Neural cell (in vitro differentiated cells): ENCODE measurements at regions not wholly inside any gene's neighbourhood (a gene's known extent, or its start where the extent isn't known, plus 50 kb on each side); places are given as distances from the start of the nearest gene placed in this dataset.

ENCODE experiments used
- H2AFZ ChIP-seq: fragments of 200-600, 300-800 bp; sonication (generic), shearing (Covaris generic); 2 replicates; pipeline ENCODE4 v1.6.0; 2014; ENCODE audit warnings: low read depth, mild to moderate bottlenecking, antibody characterized with exemption, low read length, moderate library complexity
- H3F3A ChIP-seq: fragments of 200-600 bp; shearing (Covaris generic); 2 replicates; pipeline ENCODE4 v1.6.1; 2016; ENCODE audit warnings: mild to moderate bottlenecking, moderate library complexity, mixed read lengths, antibody characterized with exemption, low read length; ENCODE audit not compliant: insufficient read depth, poor library complexity, severe bottlenecking
- H3K27ac ChIP-seq: fragments of 200-600, 300-800 bp; sonication (generic), shearing (Covaris generic); 2 replicates; pipeline ENCODE4 v1.5.1; 2014; ENCODE audit warnings: mild to moderate bottlenecking, low read length, moderate library complexity
- H3K27me3 ChIP-seq: fragments of 300-800, 200-600 bp; sonication (generic), shearing (Covaris generic); 2 replicates; pipeline ENCODE4 v1.6.0; 2014; ENCODE audit warnings: mild to moderate bottlenecking, low read depth, low read length, moderate library complexity; ENCODE audit not compliant: insufficient read depth
- H3K36me3 ChIP-seq: fragments of 300-800, 200-600 bp; sonication (generic), shearing (Covaris generic); 2 replicates; pipeline ENCODE4 v1.5.1; 2014; ENCODE audit warnings: mild to moderate bottlenecking, antibody characterized with exemption, low read length, moderate library complexity; ENCODE audit not compliant: insufficient read depth
- H3K4me2 ChIP-seq: fragments of 300-800, 200-600 bp; sonication (generic), shearing (Covaris generic); 2 replicates; pipeline ENCODE4 v1.6.0; 2014; ENCODE audit warnings: mild to moderate bottlenecking, low read length
- H3K4me3 ChIP-seq: fragments of 300-800, 200-600 bp; sonication (generic), shearing (Covaris generic); 2 replicates; pipeline ENCODE4 v1.5.1; 2014; ENCODE audit warnings: mild to moderate bottlenecking, low read length, moderate library complexity
- H3K79me2 ChIP-seq: fragments of 200-600 bp; shearing (Covaris generic); replicated peaks from 2 replicates; pipeline ENCODE4 v1.6.0; 2014; ENCODE audit warnings: mild to moderate bottlenecking, low read length, moderate library complexity; ENCODE audit not compliant: insufficient read depth
- H3K9ac ChIP-seq: fragments of 300-800, 200-600 bp; sonication (generic), shearing (Covaris generic); 2 replicates; pipeline ENCODE4 v1.6.1; 2016; ENCODE audit warnings: mild to moderate bottlenecking, low read length, mixed read lengths
- H3K9me2 ChIP-seq: fragments of 200-600 bp; shearing (Covaris generic); 2 replicates; pipeline ENCODE4 v1.6.1; 2016; ENCODE audit warnings: mild to moderate bottlenecking, low read length, mixed read lengths; ENCODE audit not compliant: insufficient read depth
- H3K9me3 ChIP-seq: fragments of 200-600, 300-800 bp; sonication (generic), shearing (Covaris generic); 2 replicates; pipeline ENCODE4 v1.6.1; 2016; ENCODE audit warnings: mild to moderate bottlenecking, mixed run types, low read length, moderate library complexity, mixed read lengths
- H4K20me1 ChIP-seq: fragments of 200-600 bp; shearing (Covaris generic); 2 replicates; pipeline ENCODE4 v1.6.1; 2016; ENCODE audit warnings: mild to moderate bottlenecking, mixed run types; ENCODE audit not compliant: insufficient read depth
- EP300 ChIP-seq: fragments of 450-650 bp; conservative IDR thresholded peaks from 2 replicates; pipeline ENCODE4 v1.6.1; 2014; ENCODE audit warnings: antibody characterized with exemption, mild to moderate bottlenecking, moderate library complexity; ENCODE audit not compliant: poor library complexity, severe bottlenecking
- EZH2 ChIP-seq: fragments of 200-600, 300-800 bp; shearing (Covaris generic), sonication (generic); IDR thresholded peaks from 2 replicates; pipeline ENCODE4 v1.6.1; 2014; ENCODE audit warnings: antibody characterized with exemption, low read length, borderline replicate concordance, mild to moderate bottlenecking; ENCODE audit not compliant: insufficient read depth, poor library complexity, severe bottlenecking
- MXI1 ChIP-seq: fragments of 450-650 bp; conservative IDR thresholded peaks from 2 replicates; pipeline ENCODE4 v1.6.1; 2014; ENCODE audit warnings: antibody characterized with exemption, mild to moderate bottlenecking; ENCODE audit not compliant: poor library complexity, severe bottlenecking
- POLR2AphosphoS5 ChIP-seq: IDR thresholded peaks from 2 replicates; pipeline ENCODE4 v1.6.1; 2012
- RAD21 ChIP-seq: fragments of 450-650 bp; conservative IDR thresholded peaks from 2 replicates; pipeline ENCODE4 v1.6.1; 2014; ENCODE audit warnings: antibody characterized with exemption, mild to moderate bottlenecking, moderate library complexity
- SMC3 ChIP-seq: fragments of 450-650 bp; conservative IDR thresholded peaks from 2 replicates; pipeline ENCODE4 v1.6.1; 2014; ENCODE audit warnings: antibody characterized with exemption, mild to moderate bottlenecking, moderate library complexity; ENCODE audit not compliant: poor library complexity
- TAF1 ChIP-seq: IDR thresholded peaks from 2 replicates; pipeline ENCODE4 v1.6.1; 2012; ENCODE audit warnings: low read depth
- TF ChIP-seq, protein P1 (sequence below): IDR thresholded peaks from 2 replicates; pipeline ENCODE4 v1.6.1; 2012; ENCODE audit warnings: borderline replicate concordance
- TF ChIP-seq, protein P2 (sequence below): fragments of 450-650 bp; IDR thresholded peaks from 2 replicates; pipeline ENCODE4 v1.5.1; 2014; ENCODE audit warnings: antibody characterized with exemption, mild to moderate bottlenecking, moderate library complexity; ENCODE audit not compliant: poor library complexity, severe bottlenecking

DNA sequence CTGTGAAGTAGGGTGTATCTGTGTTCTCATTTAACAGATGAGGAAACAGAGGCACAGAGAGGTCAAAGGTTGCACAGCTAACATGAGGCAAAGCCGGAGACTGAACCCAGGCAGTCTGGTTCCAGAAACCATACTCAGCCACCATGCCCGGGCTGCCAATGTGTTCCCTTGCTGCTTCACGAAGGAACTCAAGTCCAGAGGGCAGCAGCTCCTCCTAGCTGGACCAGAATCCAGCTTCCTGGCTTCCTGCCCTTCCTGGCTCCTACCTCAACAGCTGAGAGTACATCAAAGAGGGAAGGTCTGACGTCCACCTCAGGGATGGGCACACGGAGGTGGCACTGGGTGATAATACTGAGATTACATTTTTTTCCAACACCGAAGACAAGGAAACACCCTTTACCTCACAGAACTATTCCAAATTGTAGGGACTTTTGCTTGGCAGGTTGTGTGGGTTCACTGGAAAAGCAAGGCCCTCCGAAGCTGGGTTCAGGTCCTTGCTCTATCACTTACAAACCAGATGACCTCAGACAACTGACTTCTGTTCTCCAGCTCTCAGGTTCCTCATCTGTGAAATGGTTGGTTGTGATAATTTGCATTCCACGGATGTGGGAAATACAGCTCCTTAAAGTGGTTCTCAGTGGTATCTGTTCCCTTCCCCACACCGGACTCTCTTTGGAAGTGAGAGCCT, 154.1 kb upstream of the ZMIZ1 start:
- no peaks in the 10 kb centered on the region for H3K36me3 ChIP-seq
- H3K4me2 ChIP-seq, result no peak overlapping the region
- no peaks in the 10 kb centered on the region for H3K9me2 ChIP-seq
- H3K27ac ChIP-seq, result no peak overlapping the region
- H3F3A ChIP-seq, result no peaks in the 10 kb centered on the region
- H3K27me3 ChIP-seq, result no peaks in the 10 kb centered on the region
- no peak overlapping the region for H3K4me3 ChIP-seq
- no peaks in the 10 kb centered on the region for H3K79me2 ChIP-seq
- no peak overlapping the region for H3K9ac ChIP-seq
- H2AFZ ChIP-seq, result no peak overlapping the region
- TF ChIP-seq, protein P1, sequence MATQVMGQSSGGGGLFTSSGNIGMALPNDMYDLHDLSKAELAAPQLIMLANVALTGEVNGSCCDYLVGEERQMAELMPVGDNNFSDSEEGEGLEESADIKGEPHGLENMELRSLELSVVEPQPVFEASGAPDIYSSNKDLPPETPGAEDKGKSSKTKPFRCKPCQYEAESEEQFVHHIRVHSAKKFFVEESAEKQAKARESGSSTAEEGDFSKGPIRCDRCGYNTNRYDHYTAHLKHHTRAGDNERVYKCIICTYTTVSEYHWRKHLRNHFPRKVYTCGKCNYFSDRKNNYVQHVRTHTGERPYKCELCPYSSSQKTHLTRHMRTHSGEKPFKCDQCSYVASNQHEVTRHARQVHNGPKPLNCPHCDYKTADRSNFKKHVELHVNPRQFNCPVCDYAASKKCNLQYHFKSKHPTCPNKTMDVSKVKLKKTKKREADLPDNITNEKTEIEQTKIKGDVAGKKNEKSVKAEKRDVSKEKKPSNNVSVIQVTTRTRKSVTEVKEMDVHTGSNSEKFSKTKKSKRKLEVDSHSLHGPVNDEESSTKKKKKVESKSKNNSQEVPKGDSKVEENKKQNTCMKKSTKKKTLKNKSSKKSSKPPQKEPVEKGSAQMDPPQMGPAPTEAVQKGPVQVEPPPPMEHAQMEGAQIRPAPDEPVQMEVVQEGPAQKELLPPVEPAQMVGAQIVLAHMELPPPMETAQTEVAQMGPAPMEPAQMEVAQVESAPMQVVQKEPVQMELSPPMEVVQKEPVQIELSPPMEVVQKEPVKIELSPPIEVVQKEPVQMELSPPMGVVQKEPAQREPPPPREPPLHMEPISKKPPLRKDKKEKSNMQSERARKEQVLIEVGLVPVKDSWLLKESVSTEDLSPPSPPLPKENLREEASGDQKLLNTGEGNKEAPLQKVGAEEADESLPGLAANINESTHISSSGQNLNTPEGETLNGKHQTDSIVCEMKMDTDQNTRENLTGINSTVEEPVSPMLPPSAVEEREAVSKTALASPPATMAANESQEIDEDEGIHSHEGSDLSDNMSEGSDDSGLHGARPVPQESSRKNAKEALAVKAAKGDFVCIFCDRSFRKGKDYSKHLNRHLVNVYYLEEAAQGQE, result no peak
- TF ChIP-seq EZH2 (no peak), TAF1 (no peak), EP300 (no peak), POLR2AphosphoS5 (no peak), MXI1 (no peak), RAD21 (no peak), SMC3 (no peak)
- TF ChIP-seq, protein P2, sequence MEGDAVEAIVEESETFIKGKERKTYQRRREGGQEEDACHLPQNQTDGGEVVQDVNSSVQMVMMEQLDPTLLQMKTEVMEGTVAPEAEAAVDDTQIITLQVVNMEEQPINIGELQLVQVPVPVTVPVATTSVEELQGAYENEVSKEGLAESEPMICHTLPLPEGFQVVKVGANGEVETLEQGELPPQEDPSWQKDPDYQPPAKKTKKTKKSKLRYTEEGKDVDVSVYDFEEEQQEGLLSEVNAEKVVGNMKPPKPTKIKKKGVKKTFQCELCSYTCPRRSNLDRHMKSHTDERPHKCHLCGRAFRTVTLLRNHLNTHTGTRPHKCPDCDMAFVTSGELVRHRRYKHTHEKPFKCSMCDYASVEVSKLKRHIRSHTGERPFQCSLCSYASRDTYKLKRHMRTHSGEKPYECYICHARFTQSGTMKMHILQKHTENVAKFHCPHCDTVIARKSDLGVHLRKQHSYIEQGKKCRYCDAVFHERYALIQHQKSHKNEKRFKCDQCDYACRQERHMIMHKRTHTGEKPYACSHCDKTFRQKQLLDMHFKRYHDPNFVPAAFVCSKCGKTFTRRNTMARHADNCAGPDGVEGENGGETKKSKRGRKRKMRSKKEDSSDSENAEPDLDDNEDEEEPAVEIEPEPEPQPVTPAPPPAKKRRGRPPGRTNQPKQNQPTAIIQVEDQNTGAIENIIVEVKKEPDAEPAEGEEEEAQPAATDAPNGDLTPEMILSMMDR, result no peak
- no peaks in the 10 kb centered on the region for H4K20me1 ChIP-seq
- no peaks in the 10 kb centered on the region for H3K9me3 ChIP-seq

DNA sequence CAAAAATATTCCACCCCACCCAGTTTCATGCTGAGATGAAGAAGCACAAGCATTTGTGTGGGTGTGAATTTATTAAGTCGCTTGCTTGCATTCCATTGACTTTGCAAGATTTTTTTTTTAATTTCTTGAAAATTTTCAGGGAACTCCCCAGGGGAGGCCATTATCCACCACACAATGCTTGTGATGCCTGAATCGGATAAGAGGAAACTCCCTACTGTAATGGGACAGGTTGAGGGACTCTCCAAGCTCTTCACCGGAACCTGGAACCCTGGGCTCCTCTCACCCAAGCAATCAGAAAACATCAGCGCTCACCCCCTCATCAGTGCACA, 153.6 kb upstream of the ZMIZ1 start:
- no peaks in the 10 kb centered on the region for H3K36me3 ChIP-seq
- H3K79me2 ChIP-seq, result no peaks in the 10 kb centered on the region
- no peak overlapping the region for H3K9ac ChIP-seq
- no peaks in the 10 kb centered on the region for H3K27me3 ChIP-seq
- no peaks in the 10 kb centered on the region for H3K9me2 ChIP-seq
- H3K27ac ChIP-seq, result no peak overlapping the region
- TF ChIP-seq POLR2AphosphoS5 (no peak), EZH2 (no peak), RAD21 (no peak), SMC3 (no peak), EP300 (no peak), MXI1 (no peak), TAF1 (no peak)
- TF ChIP-seq, protein P2, result no peak
- TF ChIP-seq, protein P1, result no peak
- H3K9me3 ChIP-seq, result no peaks in the 10 kb centered on the region
- no peaks in the 10 kb centered on the region for H3F3A ChIP-seq
- H3K4me2 ChIP-seq, result no peak overlapping the region
- no peaks in the 10 kb centered on the region for H4K20me1 ChIP-seq
- no peak overlapping the region for H3K4me3 ChIP-seq
- no peak overlapping the region for H2AFZ ChIP-seq
